Hematopoietic multipotent progenitor cell treated with erythropoietin and hydrocortisone succinate and interleukin-3 and kit ligand, for 4 days (in vitro differentiated cells): ENCODE measurements at regions not wholly inside any gene's neighbourhood (a gene's known extent, or its start where the extent isn't known, plus 50 kb on each side); places are given as distances from the start of the nearest gene placed in this dataset.

Source experiments
- DNase-seq: peaks from one replicate; pipeline ENCODE4 v3.0.0-alpha.2; 2015

DNA sequence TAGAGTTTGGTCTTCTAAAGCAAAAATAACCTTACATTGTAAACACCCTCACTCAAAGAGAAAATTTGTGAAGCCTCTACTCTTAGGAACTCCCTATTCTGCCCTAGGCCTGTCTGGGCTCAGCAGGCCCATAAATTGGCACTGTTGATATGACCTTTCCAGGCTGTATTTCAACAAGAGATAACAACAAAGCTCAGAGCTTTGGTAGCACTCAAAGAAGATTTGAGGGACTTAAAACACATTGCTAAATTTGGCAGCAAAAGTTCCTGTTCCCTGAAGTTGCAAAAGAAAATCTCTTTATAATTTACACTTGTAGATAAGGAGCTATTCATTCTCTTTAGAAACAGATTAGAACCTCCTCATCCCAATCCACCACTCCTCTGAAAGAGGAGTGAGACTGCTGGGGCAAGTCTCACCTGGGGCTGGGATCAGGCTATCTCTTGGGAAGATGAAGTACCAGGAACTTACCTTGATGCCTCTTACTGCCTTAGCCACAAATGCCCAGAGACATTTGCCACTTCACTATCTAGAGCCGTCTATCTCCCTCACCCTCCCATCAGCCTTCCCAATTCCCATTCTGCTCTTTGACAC, 110.4 kb upstream of the AKIP1 start:
- DNase-seq = no peak

DNA sequence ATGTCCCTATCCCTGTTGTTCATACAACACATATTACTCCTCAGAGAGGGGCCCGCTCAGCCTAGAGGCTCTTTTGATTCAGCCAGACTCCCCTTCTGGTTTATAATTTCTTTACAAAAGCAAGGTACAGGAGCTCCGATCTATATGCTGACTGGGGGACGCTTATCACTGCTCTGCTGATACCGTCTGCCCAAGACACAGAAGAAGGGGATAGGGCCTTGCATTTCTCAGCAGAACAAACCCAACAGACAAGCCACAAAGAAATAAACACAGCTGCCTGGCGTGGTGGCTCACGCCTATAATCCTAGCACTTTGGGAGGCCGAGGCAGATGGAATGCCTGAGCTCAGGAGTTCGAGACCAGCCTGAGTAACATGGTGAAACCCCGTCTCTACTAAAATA, 109.9 kb upstream of the AKIP1 start:
- no peak for DNase-seq

DNA sequence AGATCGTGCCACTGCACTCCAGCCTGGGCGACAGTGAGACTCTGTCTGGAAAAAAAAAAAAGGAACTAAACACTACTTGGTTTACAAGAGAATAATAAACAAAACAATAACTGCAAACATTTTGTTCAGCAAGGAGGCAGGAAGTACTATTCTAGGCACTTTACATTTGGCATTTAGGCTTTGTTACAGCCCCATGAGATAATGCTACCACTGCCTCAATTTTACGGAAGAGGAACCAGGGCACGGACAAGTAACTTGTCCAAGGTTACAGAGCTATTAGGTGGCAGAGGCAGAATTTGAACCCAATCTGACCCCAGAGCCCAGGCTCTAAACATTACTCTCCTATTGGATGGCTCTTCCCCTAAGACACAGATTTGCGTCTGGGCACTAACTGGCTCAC, 108.7 kb upstream of the AKIP1 start:
- DNase-seq = no peak

DNA sequence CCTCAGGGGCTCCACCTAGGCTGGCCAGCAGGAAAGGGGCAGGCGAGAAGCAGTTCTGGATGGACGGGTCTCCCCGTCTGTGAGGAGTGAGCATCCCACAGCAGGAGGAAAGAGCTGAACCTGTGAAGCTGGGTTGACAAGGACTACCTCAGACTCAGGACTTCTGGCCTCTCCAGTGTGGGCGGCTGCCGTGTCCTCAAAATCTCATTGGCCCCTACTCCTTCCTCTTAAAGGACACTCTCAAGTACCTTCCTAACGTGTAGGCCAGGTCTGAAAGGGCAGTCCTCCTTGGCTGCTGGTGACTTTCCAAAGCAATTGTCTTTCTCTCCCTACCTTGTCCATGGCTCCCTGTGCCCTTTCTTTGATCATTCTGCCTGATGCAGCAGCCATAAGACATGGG, 107.0 kb upstream of the AKIP1 start:
- no peak for DNase-seq

DNA sequence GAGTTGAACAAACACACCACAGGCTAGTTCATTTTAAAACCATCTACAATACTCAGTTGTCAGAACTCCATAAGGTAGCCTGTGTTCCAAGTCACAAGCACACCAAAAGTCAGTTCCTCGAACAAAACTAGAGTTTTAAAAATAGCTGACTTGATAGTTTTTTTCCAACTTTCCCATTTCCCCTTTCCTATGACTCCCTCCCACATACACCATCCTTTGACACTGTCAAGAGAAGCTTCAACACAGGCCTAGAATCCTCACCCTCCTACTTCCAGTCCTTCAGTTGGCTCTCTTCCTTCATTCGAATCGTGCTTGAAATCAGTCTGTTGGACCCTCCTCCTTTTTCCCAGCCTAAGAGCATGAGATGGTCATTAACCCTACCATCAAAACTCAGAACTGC, 105.7 kb upstream of the AKIP1 start:
- DNase-seq = no peak

DNA sequence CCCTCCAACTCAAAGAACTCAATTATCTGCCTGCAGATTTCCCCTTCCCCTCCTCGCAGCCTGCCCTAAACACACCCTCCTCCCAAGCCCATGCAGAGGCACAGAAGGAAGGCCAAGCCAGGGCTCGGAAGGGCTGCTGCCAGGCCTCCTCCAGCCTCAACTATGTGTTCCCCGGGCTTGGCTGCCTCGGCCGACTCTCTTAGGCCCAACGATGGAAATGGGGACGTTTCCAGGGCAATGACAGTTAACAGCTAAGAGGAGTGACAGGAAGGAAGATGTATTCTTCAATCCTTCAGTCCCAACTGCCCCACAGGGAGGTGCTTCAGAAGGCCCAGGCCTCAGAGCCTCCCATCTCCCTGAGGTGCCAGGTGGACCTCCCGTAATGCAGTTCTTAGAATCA, 104.0 kb upstream of the AKIP1 start:
- DNase-seq = no peak

DNA sequence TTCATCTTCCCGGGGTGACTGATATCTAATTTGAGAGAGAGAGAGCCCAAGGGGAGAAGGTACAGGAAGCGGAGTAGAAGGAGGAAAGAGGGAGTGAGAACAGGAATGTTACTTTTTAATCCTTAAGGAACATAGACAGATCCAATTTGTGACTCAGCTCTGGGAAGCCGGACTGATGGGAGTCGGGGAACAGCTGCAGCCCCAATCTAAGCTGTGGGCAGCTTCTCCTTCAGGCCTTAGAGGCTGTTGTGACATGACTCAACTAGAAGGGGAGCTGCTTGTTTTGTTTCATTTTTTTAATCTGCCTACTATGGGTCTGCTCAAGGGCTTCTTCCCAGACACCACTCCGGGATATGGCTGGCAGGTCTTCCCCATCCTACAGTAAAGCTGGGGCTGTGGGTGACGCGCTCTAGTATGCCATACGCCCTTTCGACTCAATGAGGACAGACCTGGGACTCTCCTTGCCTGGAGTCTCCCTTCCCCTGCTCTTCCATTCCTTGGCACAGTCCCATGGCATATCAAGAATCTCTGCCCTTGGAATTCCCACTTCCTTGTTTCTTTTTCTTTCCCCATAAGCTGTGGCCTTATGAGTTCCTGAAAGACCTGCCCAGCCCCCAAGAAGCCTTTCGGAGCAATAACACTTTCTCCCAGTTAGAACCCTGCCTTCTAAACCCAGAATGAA, 103.3 kb upstream of the AKIP1 start:
- no peak for DNase-seq

DNA sequence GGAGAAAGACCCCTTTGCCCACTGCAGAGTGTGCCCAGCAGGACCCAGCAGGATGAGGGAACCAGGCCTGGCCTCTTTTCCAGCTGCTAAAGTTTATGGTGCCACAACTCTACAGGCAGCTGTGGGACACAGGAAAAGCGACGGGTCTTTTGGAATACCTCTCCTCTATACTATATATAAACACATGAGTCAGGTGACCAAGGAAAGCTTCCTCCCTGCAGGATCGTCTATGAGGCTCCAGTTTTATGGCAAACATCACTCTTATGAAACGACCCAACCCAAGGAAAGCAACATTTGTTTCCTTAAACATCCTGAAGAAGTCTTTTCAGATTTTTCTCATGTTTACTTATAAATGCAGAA, 102.8 kb upstream of the AKIP1 start:
- no peak for DNase-seq

DNA sequence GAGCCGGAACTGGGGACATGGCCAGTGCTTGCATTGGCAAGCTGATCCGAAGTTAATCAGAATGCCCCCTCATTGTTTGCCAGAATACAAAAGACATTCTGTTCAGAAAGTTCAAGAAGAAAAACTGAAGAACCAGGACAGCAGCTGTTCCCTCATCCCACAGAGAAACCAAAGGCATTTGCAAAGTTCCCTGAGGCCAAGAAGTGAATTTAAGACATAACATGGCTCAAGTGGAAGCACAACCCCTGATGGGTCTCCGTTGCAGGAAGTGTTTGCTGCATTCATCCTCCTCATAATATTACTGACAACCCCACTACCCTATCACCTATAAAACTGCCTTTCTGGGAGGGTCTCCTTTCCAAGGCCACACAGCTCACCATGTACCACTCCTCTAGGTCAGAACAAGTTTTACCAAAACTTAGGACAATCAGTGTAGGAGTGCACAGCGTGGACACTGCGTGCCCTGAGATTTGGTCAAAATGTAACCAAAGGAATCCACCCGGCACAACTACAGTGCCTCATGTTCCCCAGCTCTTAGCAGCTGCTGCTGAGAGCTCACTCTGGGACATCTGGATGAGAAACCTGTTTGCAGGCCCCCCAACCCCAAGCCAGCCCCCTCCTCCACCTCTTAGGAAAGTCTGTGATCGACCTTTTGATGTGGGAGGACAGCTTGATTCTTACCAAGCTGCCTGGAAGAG, 101.6 kb upstream of the AKIP1 start:
- DNase-seq = no peak

DNA sequence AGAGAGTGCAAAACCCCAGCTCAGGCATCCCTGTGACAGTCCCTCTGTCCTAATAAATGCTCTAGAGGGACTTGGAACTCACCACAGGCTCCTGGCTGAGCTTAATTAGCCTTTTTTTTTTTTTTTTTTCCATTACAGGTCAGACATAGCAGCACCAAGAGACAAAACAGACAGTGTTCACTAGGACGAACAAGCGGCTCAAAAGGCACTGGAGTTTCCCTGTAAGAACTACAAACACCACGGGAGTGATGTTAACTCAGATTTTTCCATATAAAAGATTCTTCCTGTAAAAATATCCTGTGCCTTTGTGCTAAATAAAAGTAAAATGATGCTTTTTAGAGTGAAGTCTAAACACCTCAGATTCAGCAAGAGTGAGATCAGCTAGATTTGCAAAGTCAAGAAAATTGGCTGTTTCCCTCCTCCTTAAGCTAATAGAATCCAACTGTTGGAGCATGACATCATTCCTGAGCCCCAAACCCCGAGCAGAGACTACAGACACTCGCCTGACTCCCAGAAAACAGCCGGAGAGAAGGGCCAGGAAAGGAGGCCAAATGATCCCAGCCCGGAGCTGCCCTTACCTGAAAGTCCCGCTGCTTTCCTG, 101.0 kb upstream of the AKIP1 start:
- no peak for DNase-seq

DNA sequence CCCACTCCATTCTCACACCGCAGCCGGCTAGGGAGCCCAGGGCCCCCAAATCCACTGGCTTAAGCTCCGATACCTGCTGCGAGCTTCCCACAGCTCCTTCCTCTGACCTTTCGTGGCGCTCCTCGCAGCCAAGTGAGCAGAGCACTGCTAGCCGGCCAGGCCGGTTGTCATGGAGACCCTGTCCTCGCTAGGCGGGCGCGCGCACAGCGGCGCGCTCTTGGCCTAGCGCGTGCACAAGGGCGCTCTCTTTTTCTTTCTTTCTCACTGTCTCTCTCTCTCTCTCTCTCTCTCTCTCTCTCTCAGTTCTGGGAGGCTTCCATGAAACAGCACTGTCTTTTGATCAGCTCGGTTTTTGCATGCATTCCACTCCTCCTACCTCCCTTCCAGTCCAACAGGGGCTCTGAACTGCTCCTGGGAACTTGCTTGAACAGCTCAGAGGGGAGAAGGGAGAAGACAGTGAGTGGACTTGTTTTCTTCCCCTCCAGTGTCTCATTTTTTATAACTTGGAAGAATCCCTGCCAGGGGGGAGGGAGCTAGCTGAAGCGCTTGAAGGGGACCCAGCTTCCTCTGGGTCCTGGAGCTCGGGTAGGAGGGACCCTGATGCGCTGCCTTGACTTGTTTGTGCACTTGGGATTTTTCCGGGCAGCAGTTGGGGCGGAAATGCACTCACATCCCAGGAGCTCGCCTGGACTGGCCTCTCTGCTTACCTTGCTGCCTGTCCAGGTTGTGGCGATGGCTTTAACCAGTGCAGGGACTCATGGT, 100.3 kb upstream of the AKIP1 start:
- peak; percentile 63 for DNase-seq

DNA sequence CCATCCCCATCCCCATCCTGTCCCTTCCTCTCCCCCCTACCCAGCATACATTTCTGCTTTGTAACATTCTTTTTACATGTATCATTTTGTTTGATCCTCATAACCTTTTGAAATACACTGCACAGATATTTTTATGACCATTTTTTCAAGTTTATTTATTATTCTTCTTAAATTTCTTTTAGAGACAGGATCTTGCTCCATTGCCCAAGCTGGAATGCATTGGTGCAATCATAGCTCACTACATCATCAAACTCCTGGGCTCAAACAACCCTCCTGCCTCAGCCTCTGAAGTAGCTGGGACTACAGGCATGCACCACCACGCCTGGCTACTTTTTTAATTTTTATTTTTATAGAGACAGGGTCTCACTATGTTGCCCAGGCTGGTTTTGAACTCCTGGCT, 99.4 kb upstream of the AKIP1 start:
- DNase-seq = no peak

DNA sequence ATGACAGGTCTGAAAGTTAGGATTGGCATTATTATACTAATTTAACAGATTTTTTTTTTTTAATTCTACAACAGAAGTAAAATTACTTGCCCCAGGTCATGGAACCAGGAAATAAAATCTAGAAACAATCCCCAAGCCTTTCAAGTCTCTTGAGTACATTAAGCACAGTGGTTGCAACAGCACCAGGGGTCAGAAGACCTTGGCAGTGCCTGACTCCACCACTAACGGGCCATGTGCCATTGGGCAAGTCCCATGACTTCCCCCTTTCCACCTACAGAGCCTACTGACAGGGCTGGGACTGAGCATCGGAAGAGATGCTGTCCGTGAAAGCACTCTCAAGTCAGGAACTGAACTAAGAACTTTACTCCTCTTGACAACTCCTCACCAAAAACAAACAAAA, 98.6 kb upstream of the AKIP1 start:
- peak; percentile 48 for DNase-seq

DNA sequence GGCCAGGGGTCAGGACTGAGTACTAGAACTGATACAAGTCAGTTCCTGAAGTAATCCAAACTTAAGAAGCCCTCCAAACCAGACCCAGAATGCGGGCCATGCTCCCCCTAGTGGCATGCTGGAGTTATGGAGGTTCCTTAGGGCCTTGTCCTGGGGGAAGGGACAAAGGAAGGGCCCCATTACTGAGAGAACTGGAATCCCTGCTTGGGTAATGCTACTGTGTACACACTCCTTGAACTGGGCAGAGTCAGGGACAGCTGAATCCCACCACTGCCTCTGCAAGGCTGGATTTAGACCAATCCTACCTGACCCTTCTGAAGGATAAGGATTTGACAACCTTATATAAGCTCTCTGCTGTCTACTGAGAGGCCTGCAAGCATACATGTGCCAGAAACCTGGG, 97.3 kb upstream of the AKIP1 start:
- peak; percentile 90 for DNase-seq

DNA sequence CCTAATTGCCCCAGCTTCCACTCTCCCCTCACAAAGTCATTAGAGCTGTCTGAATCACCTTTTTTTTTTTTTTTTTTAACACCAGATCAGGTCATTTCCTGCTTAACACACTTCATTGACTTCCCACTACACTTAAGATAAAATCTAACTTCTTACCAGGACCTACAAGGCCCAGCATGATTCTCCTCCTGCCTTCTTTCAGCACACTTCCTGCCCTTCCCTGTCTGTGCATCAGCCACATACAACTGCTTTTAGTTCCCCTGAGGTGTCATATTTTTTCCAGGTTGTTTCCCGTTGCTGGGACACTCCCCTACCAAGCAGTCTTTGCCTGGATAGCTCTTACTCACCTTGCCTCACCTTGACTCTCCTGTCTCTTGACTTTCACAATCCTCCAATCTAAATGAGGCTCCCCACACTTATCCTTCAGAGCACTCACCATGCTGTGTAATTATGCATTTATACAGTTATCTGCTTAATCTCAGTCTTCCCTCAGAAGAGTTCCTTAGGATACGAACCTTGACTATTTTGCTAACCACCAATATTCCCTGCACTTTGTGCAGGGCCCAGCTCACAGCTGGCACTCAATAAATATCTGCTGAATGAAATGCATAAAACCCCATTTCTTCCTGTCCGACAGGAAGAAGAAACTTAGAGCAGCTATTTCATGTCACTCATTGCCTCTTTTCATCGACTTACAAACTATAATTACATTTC, 96.6 kb upstream of the AKIP1 start:
- no peak for DNase-seq

DNA sequence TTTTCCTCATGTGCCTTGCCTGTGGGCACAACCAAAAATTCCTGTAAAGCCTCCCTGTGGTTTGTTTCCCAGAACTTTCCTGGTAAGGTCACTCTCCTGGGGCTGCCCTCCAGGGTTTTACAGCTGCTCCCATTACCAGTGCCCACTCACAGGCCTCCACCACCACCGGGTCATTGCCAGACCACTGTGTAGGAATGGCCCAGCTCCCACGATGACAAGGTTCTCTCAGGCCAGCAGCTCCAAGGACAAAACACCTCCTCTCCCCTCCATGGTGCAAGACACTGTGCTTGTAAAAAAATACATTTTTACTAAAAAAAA, 96.1 kb upstream of the AKIP1 start:
- no peak for DNase-seq

DNA sequence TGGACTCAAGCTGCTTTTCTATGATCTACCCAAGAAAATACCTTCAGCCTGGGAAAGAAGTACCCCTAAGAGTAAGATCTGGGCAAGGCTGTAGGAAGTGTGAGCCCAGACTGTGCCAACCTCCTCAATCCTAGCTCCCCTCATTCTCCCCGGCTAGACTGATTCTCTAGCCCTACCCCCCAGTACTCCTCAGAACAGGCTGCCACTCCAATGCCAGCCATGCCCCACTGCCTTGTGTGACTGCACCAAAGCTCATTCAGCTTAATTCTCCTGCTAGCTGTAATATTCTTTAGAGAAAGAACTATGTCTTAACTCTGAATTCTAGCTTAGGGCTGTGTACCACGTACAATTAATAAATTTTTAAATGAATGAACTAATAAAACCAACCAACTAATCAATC, 92.6 kb upstream of the AKIP1 start:
- DNase-seq = no peak

DNA sequence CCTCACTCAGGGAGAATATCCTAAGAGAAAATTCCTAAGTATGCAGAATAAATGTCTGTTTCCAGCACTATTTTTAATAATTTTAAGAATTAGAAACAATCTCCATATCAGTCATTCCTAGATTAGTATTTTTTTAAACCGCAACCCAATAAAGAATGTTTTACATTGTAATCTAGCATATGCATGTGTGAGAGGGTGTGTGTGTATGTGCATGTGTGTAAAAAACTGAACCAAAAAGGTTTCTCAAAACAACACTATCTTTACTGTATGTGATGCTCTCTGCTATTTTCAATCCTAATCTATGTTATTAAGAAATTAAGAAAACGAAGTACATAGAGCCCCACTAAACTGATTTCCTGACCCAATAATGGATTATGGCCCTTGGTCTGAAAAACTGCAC, 90.6 kb upstream of the AKIP1 start:
- DNase-seq = no peak

DNA sequence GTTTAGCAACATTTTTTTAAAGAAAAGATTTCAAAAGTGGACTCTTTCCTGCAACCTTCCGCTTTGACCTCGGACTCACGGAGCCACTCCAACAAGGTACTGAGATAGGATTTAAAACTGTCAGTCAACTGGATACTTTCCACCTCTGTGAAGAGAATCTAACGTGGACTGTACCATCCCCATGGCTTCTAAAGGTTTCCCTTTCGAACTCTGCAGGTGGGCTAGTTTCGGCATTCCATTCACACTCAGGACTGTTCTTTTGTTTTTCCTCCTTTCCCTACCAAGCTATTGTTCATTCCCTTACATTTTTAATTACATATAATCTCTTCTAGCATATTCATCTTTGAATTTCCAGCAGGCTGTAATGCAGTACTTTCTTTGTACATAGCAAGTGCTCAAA, 88.5 kb upstream of the AKIP1 start:
- DNase-seq = no peak

DNA sequence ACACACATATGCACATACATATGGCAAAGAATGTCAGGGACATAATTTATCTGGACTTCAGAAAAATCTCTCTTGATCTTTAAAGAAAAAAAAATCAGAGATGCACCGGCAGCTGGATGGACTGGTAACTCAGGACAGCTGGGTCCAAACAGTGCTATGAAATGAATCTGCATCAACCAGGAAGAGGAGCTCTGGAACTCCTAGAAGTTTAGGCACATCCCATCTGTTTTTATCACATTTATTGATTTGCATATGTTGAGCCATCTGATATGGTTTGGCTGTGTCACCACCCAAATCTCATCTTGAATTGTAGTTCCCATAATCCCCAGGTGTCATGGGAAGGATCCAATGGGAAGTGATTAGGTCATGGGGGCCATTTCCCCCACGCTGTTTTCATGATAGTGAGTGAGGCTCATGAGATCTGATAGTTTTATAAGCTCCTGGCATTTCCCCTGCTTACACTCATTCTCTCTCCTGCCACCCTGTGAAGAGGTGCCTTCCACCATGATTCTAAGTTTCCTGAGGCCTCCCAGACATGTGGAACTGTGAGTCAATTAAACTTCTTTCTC, 87.7 kb upstream of the AKIP1 start:
- no peak for DNase-seq

DNA sequence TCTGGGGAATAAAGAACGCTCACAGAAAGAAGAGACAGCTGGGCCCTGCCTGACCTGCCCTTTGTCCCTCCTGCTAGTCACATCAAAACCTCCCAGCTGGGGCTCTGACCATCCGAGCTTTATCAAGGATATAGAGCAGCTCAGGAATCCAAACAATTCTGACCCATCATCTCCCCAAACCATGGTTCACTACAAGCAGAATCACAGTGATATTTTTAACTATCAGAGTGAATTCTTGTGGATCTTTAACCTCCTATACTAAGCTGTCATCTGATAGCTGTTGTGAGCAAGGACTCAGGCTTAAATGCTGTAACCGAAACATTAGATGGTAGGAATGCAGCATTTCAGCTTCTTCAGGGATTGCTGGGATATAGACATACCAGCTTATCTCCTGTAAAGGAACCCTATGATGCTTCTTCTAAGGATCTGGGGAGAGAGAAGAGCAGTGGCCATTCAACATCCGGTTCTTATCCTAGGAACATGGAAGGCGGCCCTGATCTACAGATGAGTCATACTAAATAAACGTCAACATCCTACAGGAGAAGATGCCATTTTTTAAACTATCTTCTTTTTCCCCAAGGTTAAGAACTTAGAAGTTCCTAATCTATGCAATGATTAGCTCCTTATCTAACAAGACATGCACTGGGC, 84.7 kb upstream of the AKIP1 start:
- no peak for DNase-seq

DNA sequence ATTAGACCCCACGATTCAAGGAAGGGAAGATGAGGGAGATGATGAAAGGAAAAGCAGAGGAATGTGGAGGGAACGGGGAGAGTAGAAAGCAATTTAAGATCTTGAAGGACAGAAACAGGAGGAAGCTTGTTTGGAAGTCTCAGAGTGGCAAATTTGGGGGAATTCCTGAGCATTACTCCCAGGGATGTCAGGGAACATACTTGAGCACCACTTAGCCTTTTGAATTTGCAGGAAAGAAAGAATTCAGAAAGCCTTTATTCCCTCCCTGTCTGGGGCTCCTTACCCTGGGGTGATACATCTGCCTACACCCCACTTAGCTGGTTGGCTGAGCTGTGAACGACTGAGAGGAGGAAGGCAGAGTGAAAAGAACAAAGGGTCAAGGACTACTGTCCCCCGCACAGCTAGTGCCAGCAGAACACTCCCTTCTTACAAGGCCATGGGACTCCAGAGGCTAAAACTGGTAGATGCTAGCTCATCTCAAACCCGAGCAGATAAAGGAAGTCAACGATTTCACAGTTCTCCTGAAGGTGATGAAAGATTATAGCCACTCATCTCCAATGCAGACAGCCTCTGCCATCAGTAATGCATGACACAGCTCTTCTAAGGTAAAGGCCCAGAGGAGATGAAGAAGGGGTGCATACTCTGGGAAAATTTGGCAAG, 84.0 kb upstream of the AKIP1 start:
- peak; percentile 22 for DNase-seq
